Pancreas (tissue), 10 donors: ENCODE measurements at regions not wholly inside any gene's neighbourhood (a gene's known extent, or its start where the extent isn't known, plus 50 kb on each side); places are given as distances from the start of the nearest gene placed in this dataset.
"Not testable (repeated sequence)": the region's sequence is repeated elsewhere in the genome, so short reads cannot be mapped to it uniquely, and the experiment has no call there.

ENCODE experiments used
- ATAC-seq, 4 donors: fragments of 200-7000 bp; cut with Tn5 transposase; one replicate each; pipeline versions ENCODE4 v1.8.0 to v1.9.1; 2020; ENCODE audit warnings: mild to moderate bottlenecking in 4 of 4, moderate library complexity in 4 of 4
- DNase-seq, 6 donors: peaks; one replicate each; pipeline ENCODE4 v3.0.0-alpha.2; 2020
- FAIRE-seq: peaks from 2 replicates; lab custom pipeline; 2012; peaks lifted over from hg19 to GRCh38; lab: Jason Lieb, UNC
- H3K27ac ChIP-seq, 4 donors: fragments of 200-600 bp; sonication (generic); 1 replicate in 3 of 4; 2 replicates in 1 of 4; pipeline versions ENCODE4 v1.5.0 to v1.8.0; 2020
- H3K27me3 ChIP-seq, 4 donors: fragments of 200-600 bp; one replicate each; pipeline ENCODE4 v1.8.0; 2021
- H3K36me3 ChIP-seq, 3 donors: fragments of 200-600 bp; sonication (generic) in 1 of 3; one replicate each; pipeline versions ENCODE4 v1.5.0 to v1.8.0; 2020 to 2021
- H3K4me1 ChIP-seq, 3 donors: fragments of 200-600 bp; one replicate each; pipeline ENCODE4 v1.8.0; 2021
- H3K4me3 ChIP-seq, 4 donors: fragments of 200-600 bp; sonication (generic) in 2 of 4; one replicate each; pipeline versions ENCODE4 v1.5.0 to v1.8.0; 2020 to 2021
- H3K9me3 ChIP-seq, 4 donors: fragments of 200-600 bp; one replicate each; pipeline ENCODE4 v1.8.0; 2021
- CTCF ChIP-seq, 4 donors: fragments of 200-600 bp; sonication (generic) in 3 of 4; IDR thresholded peaks; one replicate each; pipeline versions ENCODE4 v1.5.0 to v1.8.0; 2021; ENCODE audit warnings: antibody characterized with exemption in 4 of 4
- whole genome bisulfite sequencing, 2 donors: extraction: QIAGEN DNeasy Blood & Tissue Kit; methylation state at CpG; one replicate each; pipeline ENCODE4 v1.1.7; 2013; 5-methylcytosine and 5-hydroxymethylcytosine counted together
- intact Hi-C, 3 donors: fragments of 100-400 bp; cut with DNase I; formaldehyde crosslinking; loops; one replicate each; pipeline versions ENCODE4 v1.11.1 to v1.14.2; 2022
- donor health status: healthy with polysubstance abuse.
- donor health status: DM: no; HTN: no; CAD: no; lungs with moderate emphysema.
- donor health status: DM: no; HTN: no; CAD: no.
- donor health status: control.
- donor health status: control.
- donor health status: Bipolar disorder and iron deficiency.
- donor health status: DM: yes; HTN: yes; CAD: no.
- donor health status: DM: no; HTN: no; CAD: no.
- donor health status: DM: no; HTN: no; CAD: no.
- donor health status: DM: yes; HTN: yes; CAD: no.

- H3K9me3 ChIP-seq, H3K4me1 ChIP-seq, H3K27ac ChIP-seq, FAIRE-seq, H3K4me3 ChIP-seq, H3K27me3 ChIP-seq, ATAC-seq, intact Hi-C loops, H3K36me3 ChIP-seq, DNase-seq: not testable (repeated sequence)
- WGBS, 2 donors: no CpG with 5 or more reads among the region's 3 CpGs
These were observed 63.1 kb downstream of the TRIM43 start for GRCh38 chr2:95654897-95655296.

- H3K9me3 ChIP-seq, intact Hi-C loops, H3K27ac ChIP-seq, DNase-seq, H3K4me1 ChIP-seq, FAIRE-seq, H3K4me3 ChIP-seq, H3K27me3 ChIP-seq, ATAC-seq, H3K36me3 ChIP-seq: not testable (repeated sequence)
- 89 to 100% methylated on average over 1 of the region's 1 CpG for WGBS, 2 donors
These were observed 64.8 kb downstream of the TRIM43 start for GRCh38 chr2:95656553-95656952.

GRCh38 chr2:95657937-95658336, 66.1 kb downstream of the TRIM43 start:
- H3K27ac ChIP-seq, H3K4me3 ChIP-seq, FAIRE-seq, H3K9me3 ChIP-seq, H3K4me1 ChIP-seq, intact Hi-C loops, DNase-seq, H3K27me3 ChIP-seq, H3K36me3 ChIP-seq, ATAC-seq: not testable (repeated sequence)
- 89 to 94% methylated on average over 3 of the region's 3 CpGs for WGBS, 2 donors

GRCh38 chr2:95660766-95661562, 69.2 kb downstream of the TRIM43 start:
- H3K9me3 ChIP-seq, H3K36me3 ChIP-seq, H3K4me3 ChIP-seq, ATAC-seq, FAIRE-seq, H3K27ac ChIP-seq, H3K4me1 ChIP-seq, intact Hi-C loops, H3K27me3 ChIP-seq, DNase-seq: not testable (repeated sequence)
- WGBS, 2 donors: 85 to 86% methylated on average over 14 to 16 of the region's 16 CpGs

- H3K9me3 ChIP-seq, H3K4me1 ChIP-seq, FAIRE-seq, ATAC-seq, H3K27me3 ChIP-seq, DNase-seq, H3K36me3 ChIP-seq, intact Hi-C loops, H3K27ac ChIP-seq, H3K4me3 ChIP-seq: not testable (repeated sequence)
- 46 to 47% methylated on average over 24 to 27 of the region's 27 CpGs for WGBS, 2 donors
These were observed 72.0 kb downstream of the TRIM43 start for GRCh38 chr2:95663471-95664441.

GRCh38 chr2:95666636-95667035, 74.8 kb downstream of the TRIM43 start:
- H3K4me3 ChIP-seq, H3K9me3 ChIP-seq, H3K36me3 ChIP-seq, FAIRE-seq, H3K4me1 ChIP-seq, H3K27me3 ChIP-seq, intact Hi-C loops, ATAC-seq, H3K27ac ChIP-seq, DNase-seq: not testable (repeated sequence)
- WGBS, 2 donors: 70 to 72% methylated on average over 2 of the region's 2 CpGs

- H3K27ac ChIP-seq: no peak overlapping the region
- no peak for TF ChIP-seq CTCF (IDR thresholded peaks at IDR 0.05)
- intact Hi-C loops: no loop called here
- H3K4me1 ChIP-seq: no peaks in the 10 kb centered on the region
- no peaks in the 10 kb centered on the region for H3K36me3 ChIP-seq
- ATAC-seq (no peak), FAIRE-seq (no peak), DNase-seq (no peak)
- no peaks in the 10 kb centered on the region for H3K9me3 ChIP-seq
- no peak overlapping the region for H3K4me3 ChIP-seq
- no peaks in the 10 kb centered on the region for H3K27me3 ChIP-seq
These were observed 75.7 kb downstream of the TRIM43 start for GRCh38 chr2:95667480-95667879.

GRCh38 chr2:95668934-95669333, 77.1 kb downstream of the TRIM43 start:
- ATAC-seq, H3K27me3 ChIP-seq, H3K36me3 ChIP-seq, FAIRE-seq, H3K9me3 ChIP-seq, DNase-seq, H3K4me3 ChIP-seq, H3K4me1 ChIP-seq, intact Hi-C loops, H3K27ac ChIP-seq: not testable (repeated sequence)
- 60 to 72% methylated on average over 5 of the region's 5 CpGs for WGBS, 2 donors
